GM12875 (cell line): ENCODE measurements at regions not wholly inside any gene's neighbourhood (a gene's known extent, or its start where the extent isn't known, plus 50 kb on each side); places are given as distances from the start of the nearest gene placed in this dataset.
"Not testable (repeated sequence)": the region's sequence is repeated elsewhere in the genome, so short reads cannot be mapped to it uniquely, and the experiment has no call there.

ENCODE experiments used
- H3K4me3 ChIP-seq: one replicate; pipeline ENCODE4 v1.5.1; 2011; ENCODE audit warnings: low read depth, low read length, control low read depth
- CTCF ChIP-seq: IDR thresholded peaks from 2 replicates; pipeline ENCODE4 v1.5.1; 2011; ENCODE audit warnings: low read depth, mild to moderate bottlenecking, control low read depth, inconsistent platforms, low read length, moderate library complexity, borderline replicate concordance; ENCODE audit not compliant: insufficient read depth

- H3K4me3 ChIP-seq = no peak overlapping the region
- no peak for TF ChIP-seq CTCF
Observed at GRCh38 chr10:31130406-31130805, 98.7 kb upstream of the ZNF438 start.

DNA sequence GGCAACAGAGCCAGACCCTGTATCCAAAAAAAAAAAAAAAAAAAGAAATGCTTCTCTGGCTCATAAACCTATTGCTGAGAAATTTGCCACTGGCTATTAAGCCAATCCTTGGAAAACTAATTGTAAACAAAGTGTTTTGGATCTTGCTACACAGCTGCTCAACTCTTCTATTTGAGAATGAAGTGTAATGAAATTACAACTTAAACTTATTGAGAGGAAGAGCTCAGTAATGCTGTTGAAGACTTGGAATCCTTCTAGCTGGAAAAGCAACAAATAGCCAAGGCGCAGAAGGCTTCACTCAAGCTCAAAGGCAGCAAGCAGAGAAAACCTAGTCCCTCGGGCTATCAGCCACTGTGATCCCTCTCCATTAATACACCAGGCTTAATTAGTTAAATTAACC is 99.6 kb upstream of the ZNF438 start:
- TF ChIP-seq CTCF = no peak
- no peak overlapping the region for H3K4me3 ChIP-seq

DNA sequence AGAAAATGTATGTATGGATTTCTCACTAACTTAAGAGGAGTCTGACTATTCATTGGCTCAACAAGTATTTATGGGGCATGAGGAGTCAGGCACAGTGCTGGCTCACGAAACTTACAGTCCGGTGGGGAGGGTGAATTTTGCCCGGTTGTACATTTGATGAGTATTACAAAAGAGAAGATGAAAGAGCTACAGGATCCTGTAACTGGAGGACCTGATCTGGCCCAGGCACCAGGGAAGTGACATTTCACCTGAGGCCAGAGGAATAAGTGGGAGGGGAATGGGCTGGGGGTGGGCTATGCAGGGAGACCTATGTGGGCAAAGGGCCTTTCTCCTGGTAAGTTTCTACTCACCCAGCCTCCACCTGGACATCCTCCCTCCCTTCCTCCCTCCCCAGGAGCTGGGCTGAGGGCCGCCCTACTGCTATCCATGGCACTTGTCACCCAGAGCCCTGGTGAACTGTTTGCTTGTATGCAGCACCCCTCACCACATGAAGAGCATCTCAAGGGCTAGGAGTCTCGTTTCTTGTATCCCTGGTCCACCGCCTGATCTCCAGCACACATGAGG is 101.1 kb upstream of the ZNF438 start:
- TF ChIP-seq CTCF = no peak

DNA sequence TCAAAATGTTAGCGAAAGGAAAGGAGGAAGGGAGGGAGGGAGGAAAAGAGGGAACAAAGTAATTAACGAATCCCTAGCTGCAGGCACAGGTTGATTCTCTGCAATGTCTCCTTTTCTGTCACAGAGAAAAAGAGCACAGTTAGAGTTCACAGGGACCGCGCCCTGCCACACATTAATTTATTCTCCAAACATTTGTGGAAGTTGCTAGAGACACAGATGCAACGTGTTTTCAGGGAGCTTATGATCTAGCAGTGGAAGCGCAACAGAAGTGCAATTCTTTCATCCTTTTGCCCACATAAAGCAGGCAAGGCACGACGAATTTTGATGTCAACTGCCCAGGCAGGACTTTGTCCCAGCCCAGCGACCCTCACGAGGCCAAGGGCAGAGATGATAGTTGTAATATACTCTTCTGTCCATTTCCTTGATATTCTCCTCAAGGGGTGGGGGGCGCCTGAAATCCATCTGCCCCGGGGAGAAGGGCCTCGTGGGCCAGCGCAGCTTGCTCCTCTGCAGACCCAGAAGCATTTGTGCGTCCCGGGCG is 101.7 kb upstream of the ZNF438 start:
- TF ChIP-seq CTCF = no peak
- H3K4me3 ChIP-seq = no peak overlapping the region

More for the DNA sequence above, 101.1 kb upstream of the ZNF438 start:
- H3K4me3 ChIP-seq = no peak overlapping the region

GRCh38 chr10:31133792-31134310 is 102.2 kb upstream of the ZNF438 start:
- H3K4me3 ChIP-seq = peak overlapping the region; percentile 59
- TF ChIP-seq CTCF = no peak

DNA sequence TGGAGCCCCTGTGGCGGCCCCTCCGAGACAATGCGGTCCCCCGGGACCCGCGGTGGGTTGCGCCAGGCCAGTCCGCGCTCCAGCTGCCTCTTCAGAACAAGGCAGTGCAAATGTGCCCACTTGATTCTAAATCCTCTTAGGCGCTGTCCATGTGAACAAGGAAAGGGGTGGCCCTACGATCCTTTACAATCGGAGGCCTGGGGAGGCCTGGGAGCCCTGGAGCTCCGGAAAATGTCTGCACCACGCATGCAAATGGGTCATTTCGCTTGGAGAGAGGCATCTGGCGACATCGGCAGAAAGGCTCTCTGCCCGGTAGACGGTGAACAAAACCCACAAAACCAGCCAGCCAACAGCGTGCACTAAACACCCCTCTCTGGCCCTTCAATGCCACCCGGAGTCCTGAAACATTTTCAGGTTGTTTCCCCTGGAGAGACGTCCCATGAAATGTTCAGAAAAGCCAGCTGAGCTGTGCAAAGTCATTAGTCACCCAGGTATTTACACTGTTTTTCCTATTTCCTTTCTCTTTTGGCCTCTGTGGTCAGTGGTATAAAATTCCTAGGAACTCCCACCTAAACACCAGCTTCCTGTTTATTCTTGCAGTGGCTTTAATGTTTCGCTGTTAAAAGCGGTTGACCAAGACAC is 102.8 kb upstream of the ZNF438 start:
- peak overlapping the region; percentile 48 for H3K4me3 ChIP-seq
- TF ChIP-seq CTCF = no peak

DNA sequence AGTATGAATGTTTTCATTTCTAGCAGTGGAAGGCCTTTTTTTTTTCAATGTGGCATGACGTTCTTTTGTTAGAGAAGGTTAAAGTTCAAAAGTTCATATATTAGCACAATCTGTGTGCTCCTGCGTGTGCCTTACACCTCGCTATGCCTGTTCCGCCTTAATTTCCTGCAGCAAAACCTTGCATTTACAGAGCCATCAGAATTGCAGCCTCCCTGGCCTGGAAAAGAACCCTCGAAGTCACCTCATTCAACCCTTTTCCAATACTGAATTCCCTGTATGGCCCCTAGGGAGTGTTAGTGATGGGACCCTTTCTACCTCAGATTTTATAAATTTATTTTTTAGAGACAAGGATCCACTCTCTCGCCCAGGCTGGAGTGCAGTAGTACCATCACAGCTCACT is 103.5 kb upstream of the ZNF438 start:
- no peak for TF ChIP-seq CTCF
- H3K4me3 ChIP-seq = no peak overlapping the region

GRCh38 chr10:31135791-31136190 is 104.1 kb upstream of the ZNF438 start:
- not testable (repeated sequence) for H3K4me3 ChIP-seq
